GM12872 (cell line): ENCODE measurements at regions not wholly inside any gene's neighbourhood (a gene's known extent, or its start where the extent isn't known, plus 50 kb on each side); places are given as distances from the start of the nearest gene placed in this dataset.

Source experiments
- TF ChIP-seq, protein P1 (sequence below): IDR thresholded peaks from 3 replicates; pipeline ENCODE4 v1.5.1; 2011; ENCODE audit warnings: low read depth, mild to moderate bottlenecking, low read length, moderate library complexity; ENCODE audit not compliant: insufficient read depth

DNA sequence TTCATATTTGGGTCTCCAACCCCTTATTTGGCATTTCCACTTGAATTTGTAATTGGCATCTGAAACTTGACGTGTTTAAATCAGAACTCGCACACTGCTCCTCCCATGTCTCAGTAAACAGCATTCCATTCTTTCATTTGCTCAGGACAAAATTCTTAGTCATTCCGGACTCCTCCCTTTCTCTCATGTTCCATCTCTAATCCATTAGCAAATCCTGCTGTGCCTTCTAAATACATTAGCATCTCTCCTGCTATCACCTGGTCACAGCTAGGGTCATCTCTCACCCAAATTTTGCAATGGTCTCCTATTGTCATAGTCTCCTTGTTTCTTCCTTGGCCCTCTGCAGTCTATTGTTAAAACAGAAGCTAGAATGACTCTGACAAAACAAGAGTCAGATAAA, 119.9 kb upstream of the CADPS start:
- TF ChIP-seq, protein P1, sequence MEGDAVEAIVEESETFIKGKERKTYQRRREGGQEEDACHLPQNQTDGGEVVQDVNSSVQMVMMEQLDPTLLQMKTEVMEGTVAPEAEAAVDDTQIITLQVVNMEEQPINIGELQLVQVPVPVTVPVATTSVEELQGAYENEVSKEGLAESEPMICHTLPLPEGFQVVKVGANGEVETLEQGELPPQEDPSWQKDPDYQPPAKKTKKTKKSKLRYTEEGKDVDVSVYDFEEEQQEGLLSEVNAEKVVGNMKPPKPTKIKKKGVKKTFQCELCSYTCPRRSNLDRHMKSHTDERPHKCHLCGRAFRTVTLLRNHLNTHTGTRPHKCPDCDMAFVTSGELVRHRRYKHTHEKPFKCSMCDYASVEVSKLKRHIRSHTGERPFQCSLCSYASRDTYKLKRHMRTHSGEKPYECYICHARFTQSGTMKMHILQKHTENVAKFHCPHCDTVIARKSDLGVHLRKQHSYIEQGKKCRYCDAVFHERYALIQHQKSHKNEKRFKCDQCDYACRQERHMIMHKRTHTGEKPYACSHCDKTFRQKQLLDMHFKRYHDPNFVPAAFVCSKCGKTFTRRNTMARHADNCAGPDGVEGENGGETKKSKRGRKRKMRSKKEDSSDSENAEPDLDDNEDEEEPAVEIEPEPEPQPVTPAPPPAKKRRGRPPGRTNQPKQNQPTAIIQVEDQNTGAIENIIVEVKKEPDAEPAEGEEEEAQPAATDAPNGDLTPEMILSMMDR, result no peak

DNA sequence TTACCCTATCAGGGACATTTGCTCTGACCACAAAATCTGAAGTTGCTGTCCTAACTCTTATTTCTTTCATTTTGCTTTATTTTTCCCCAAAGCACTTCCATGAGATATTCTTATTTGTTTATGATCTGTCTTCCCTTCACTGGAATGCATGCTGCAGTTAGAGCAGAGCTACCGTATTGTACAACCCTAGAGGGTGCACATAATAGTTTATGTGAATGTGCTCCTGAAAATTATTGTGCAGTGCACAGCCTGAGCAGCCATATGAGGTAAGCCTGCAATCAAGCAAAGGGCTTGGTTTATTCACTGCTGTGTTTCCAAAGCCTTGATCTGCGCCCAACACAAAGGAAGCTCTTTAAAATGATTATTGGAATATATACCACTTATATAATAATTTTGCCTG, 120.3 kb upstream of the CADPS start:
- TF ChIP-seq, protein P1, result no peak

DNA sequence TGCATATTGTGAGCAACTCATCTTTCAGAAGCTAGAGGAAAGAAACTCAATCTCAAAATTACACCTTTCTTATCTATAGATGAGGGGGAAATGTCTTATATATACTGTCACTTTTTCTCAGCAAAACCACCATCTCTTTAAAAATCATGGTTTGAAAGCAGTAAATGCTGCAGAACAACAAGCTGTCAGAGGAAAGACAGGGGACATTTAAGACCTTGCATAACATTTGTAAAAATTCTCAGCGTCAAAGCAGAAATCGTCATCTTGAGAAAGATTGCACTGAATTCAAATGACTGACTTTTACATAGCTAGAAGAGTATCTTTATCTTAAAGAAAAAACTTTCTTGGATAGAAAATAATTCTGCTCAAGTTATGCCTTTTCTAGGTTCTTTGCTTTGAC, 122.2 kb upstream of the CADPS start:
- TF ChIP-seq, protein P1, result no peak

DNA sequence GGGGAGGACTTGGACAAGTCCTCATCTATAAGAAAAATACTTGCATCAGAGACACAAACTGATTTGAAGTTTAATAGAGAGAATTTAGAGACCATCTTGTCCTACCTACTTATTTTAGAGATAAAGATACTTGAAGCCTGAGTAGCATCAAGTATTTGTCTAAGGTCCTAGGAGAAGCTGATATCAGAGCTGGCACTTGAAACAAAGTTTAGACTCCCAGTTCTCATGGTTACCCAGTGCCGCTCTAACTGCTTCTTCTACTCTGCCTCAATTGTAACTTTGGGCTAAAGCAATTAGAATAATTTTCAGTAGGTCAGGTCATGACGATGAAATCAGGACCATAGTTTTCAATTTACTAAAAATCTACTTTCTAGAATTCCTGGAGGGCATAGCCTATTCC, 123.9 kb upstream of the CADPS start:
- TF ChIP-seq, protein P1, result no peak

DNA sequence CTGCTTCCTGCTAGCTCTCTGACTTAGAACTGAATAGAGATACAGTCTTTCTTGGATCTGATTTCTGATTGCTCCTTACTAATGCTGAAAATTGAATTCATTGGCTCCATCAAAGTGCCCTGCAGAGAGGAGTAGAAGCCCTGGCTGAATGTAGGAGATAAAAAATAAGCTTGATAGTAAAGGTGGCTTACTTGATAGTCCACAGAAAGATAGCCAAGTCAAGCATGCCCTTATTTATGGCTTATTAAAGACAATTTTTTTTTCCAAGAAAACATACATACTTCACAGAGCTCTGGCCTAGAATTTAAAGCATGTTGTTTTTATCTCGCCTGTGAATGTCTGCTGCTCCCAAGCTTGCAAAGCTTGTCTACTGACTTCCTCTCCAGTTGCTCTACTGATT, 124.6 kb upstream of the CADPS start:
- TF ChIP-seq, protein P1, result no peak

DNA sequence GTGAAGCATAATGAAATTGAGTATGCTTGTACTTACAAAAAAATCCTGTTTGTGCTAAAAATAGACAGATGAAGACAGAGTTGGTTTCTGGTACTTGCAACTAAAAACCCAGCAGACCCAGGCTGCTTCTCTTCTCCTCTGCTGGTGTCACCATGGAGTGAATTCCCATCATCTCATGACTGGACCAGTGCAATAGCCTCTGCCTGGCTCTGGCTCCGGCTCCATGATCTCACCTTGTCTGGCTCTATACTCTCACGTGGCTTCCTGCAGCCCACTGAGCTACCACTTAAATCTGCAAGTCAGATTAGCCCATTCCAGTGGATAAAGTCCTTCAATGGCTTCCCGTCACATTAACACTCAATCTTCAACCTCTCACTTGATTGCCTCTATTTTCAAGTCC, 129.2 kb upstream of the CADPS start:
- TF ChIP-seq, protein P1, result no peak

DNA sequence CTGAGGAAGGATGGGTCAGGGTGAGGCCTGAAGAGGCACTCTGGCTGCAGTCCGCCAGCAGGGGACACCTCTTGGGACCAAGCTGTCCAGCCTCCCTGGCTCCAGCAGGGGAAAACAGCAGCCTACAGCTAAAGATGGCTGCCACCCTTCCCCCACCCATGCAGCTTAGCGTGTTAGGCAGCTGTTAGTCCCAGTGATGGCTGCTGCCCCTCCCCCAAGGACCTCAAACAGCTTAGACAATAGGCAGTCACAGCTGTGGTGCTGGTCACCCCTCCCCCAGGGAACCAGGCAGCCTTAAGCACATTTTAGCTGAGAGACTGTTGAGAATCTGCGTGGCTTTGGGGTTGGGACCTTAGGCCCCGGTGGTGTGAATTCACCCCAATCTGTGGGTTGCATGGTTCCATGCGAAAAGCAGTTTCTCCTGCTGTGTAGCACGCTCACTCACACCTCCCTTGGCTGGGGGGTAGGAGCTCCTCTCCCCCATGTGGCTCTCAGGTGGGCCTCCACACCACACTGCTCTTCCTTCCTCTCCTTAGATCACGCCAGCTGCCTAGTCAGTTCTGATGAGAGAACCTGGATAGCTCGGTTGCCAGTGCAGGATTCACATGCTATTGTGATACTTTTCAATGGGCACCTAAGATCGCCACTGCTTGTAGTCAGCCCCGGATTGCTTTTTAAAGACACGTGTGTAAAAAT, 140.5 kb upstream of the CADPS start:
- TF ChIP-seq, protein P1, result no peak
